ENCODE measurements at regions not wholly inside any gene's neighbourhood (a gene's known extent, or its start where the extent isn't known, plus 50 kb on each side); places are given as distances from the start of the nearest gene placed in this dataset.
A peak's percentile ranks its signal among the peaks of the same experiment; 100 is the strongest.

DNA sequence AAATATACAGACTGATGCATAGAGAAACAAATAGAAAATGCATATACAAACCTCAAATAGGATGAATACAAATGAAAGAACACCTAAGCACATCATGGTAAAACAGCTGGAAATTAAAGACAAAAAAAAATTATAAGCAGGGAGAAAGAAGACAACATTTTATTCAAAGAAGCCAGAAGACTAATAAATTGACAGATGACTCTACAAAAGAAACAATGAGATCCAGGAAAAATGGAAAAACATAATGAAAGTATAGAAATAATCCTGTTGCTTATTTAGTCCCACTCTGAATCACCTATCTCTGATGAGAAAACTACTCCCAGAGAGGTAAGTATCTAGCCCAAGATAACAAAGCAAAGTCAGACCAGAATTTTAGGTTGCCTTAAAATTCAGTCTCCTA lies 143.4 kb downstream of the RBM43 start:
- no peaks in the 10 kb centered on the region for H3K36me3 ChIP-seq (ENCODE audit: insufficient read depth, low read length)
- no peak for TF ChIP-seq CTCF (IDR thresholded peaks at IDR 0.05; ENCODE audit: extremely low read depth, low read depth, low read length)
- no peaks in the 10 kb centered on the region for H3K79me2 ChIP-seq (ENCODE audit: insufficient read depth, low read length)
- no peak overlapping the region for H3K27ac ChIP-seq (ENCODE audit: low read depth, low read length)
- no peak overlapping the region for H3K4me3 ChIP-seq (ENCODE audit: insufficient read depth, low read length)
- H2AFZ ChIP-seq (ENCODE audit: low read length): no peak overlapping the region
- no peak for DNase-seq (ENCODE audit: insufficient read length, low spot score, missing footprints)
- H4K20me1 ChIP-seq (ENCODE audit: insufficient read depth, low read length): no peaks in the 10 kb centered on the region
- H3K27me3 ChIP-seq (ENCODE audit: insufficient read depth, low read length): no peaks in the 10 kb centered on the region
- no peak overlapping the region for H3K4me2 ChIP-seq (ENCODE audit: insufficient read depth, low read length)
- H3K4me1 ChIP-seq (ENCODE audit: insufficient read depth, low read length): no peaks in the 10 kb centered on the region
- H3K9me3 ChIP-seq (ENCODE audit: low read depth, low read length): no peaks in the 10 kb centered on the region

DNA sequence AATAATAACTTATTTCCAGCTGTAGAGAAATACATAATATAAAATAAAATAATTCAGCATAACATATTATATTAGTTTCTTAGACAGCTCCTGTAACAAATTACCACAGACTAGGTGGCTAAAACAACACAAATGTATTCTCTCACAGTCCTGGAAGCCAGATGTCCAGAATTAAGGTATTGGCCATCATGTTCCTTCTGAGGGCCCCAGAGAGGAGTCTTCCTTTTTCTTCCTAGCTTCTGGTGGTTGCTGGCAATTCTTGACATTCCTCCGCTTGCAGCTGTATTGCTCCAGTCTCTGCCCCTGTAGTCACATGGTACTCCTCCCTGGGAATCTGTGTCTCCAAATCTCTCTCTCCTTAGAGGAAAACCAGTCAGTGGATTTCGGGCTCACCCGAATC lies 146.8 kb downstream of the RBM43 start:
- Histone ChIP-seq H3K27me3 (ENCODE audit: insufficient read depth, low read length) (no peaks in the 10 kb centered on the region), H3K79me2 (ENCODE audit: insufficient read depth, low read length) (no peaks in the 10 kb centered on the region), H3K9me3 (ENCODE audit: low read depth, low read length) (no peaks in the 10 kb centered on the region), H4K20me1 (ENCODE audit: insufficient read depth, low read length) (no peaks in the 10 kb centered on the region), H2AFZ (ENCODE audit: low read length) (no peak overlapping the region), H3K4me2 (ENCODE audit: insufficient read depth, low read length) (no peak overlapping the region), H3K4me1 (ENCODE audit: insufficient read depth, low read length) (peaks cover 5% of the 10 kb centered on the region), H3K4me3 (ENCODE audit: insufficient read depth, low read length) (no peak overlapping the region), H3K27ac (ENCODE audit: low read depth, low read length) (no peak overlapping the region), H3K36me3 (ENCODE audit: insufficient read depth, low read length) (no peaks in the 10 kb centered on the region)
- no peak for TF ChIP-seq CTCF (IDR thresholded peaks at IDR 0.05; ENCODE audit: extremely low read depth, low read depth, low read length)
- no peak for DNase-seq (ENCODE audit: insufficient read length, low spot score, missing footprints)

- H3K36me3 ChIP-seq (ENCODE audit: insufficient read depth, low read length): no peaks in the 10 kb centered on the region
- H3K4me3 ChIP-seq (ENCODE audit: insufficient read depth, low read length): no peak overlapping the region
- no peak for TF ChIP-seq CTCF (IDR thresholded peaks at IDR 0.05; ENCODE audit: extremely low read depth, low read depth, low read length)
- no peak overlapping the region for H3K27ac ChIP-seq (ENCODE audit: low read depth, low read length)
- H3K4me2 ChIP-seq (ENCODE audit: insufficient read depth, low read length): no peak overlapping the region
- H3K79me2 ChIP-seq (ENCODE audit: insufficient read depth, low read length): no peaks in the 10 kb centered on the region
- no peaks in the 10 kb centered on the region for H3K9me3 ChIP-seq (ENCODE audit: low read depth, low read length)
- H3K4me1 ChIP-seq (ENCODE audit: insufficient read depth, low read length): peaks cover 5% of the 10 kb centered on the region
- no peaks in the 10 kb centered on the region for H4K20me1 ChIP-seq (ENCODE audit: insufficient read depth, low read length)
- no peaks in the 10 kb centered on the region for H3K27me3 ChIP-seq (ENCODE audit: insufficient read depth, low read length)
- DNase-seq (ENCODE audit: insufficient read length, low spot score, missing footprints): no peak
- no peak overlapping the region for H2AFZ ChIP-seq (ENCODE audit: low read length)
These were observed 148.3 kb downstream of the RBM43 start for GRCh38 chr2:151113318-151113717.

GRCh38 chr2:151111599-151112278 lies 149.9 kb downstream of the RBM43 start:
- Histone ChIP-seq H4K20me1 (ENCODE audit: insufficient read depth, low read length) (no peaks in the 10 kb centered on the region), H3K79me2 (ENCODE audit: insufficient read depth, low read length) (no peaks in the 10 kb centered on the region), H3K4me1 (ENCODE audit: insufficient read depth, low read length) (peaks cover 8% of the 10 kb centered on the region), H3K4me3 (ENCODE audit: insufficient read depth, low read length) (no peak overlapping the region), H3K27me3 (ENCODE audit: insufficient read depth, low read length) (no peaks in the 10 kb centered on the region), H3K4me2 (ENCODE audit: insufficient read depth, low read length) (no peak overlapping the region), H3K9me3 (ENCODE audit: low read depth, low read length) (no peaks in the 10 kb centered on the region), H3K27ac (ENCODE audit: low read depth, low read length) (no peak overlapping the region), H3K36me3 (ENCODE audit: insufficient read depth, low read length) (no peaks in the 10 kb centered on the region), H2AFZ (ENCODE audit: low read length) (no peak overlapping the region)
- TF ChIP-seq CTCF (IDR thresholded peaks at IDR 0.05; ENCODE audit: extremely low read depth, low read depth, low read length): no peak
- DNase-seq (ENCODE audit: insufficient read length, low spot score, missing footprints): peak; percentile 61

Data from osteoblast (primary cell).